HG02678 (cell line): ENCODE measurements at regions not wholly inside any gene's neighbourhood (a gene's known extent, or its start where the extent isn't known, plus 50 kb on each side); places are given as distances from the start of the nearest gene placed in this dataset.

Source experiments
- ATAC-seq: cut with Tn5 transposase; IDR thresholded peaks from one replicate; pipeline ENCODE4 v1.9.1; 2021; ENCODE audit warnings: mild to moderate bottlenecking, moderate library complexity; ENCODE audit not compliant: unreplicated experiment

GRCh38 chr6:147710890-147711289 lies 202.4 kb downstream of the SAMD5 start:
- ATAC-seq = no peak

- ATAC-seq = no peak
These were observed 203.0 kb downstream of the SAMD5 start for GRCh38 chr6:147711476-147711875.

GRCh38 chr6:147712841-147713240 lies 204.4 kb downstream of the SAMD5 start:
- ATAC-seq = no peak

GRCh38 chr6:147715035-147715434 lies 206.5 kb downstream of the SAMD5 start:
- ATAC-seq = no peak

- ATAC-seq = no peak
These were observed 207.9 kb downstream of the SAMD5 start for GRCh38 chr6:147716434-147716833.

GRCh38 chr6:147717991-147718390 lies 209.5 kb downstream of the SAMD5 start:
- no peak for ATAC-seq

GRCh38 chr6:147722158-147722557 lies 213.7 kb downstream of the SAMD5 start:
- ATAC-seq = no peak

GRCh38 chr6:147724454-147724853 lies 216.0 kb downstream of the SAMD5 start:
- ATAC-seq = no peak

- no peak for ATAC-seq
These were observed 217.9 kb downstream of the SAMD5 start for GRCh38 chr6:147726342-147726741.

GRCh38 chr6:147728903-147729302 lies 220.4 kb downstream of the SAMD5 start:
- ATAC-seq = no peak

- no peak for ATAC-seq
These were observed 225.2 kb downstream of the SAMD5 start for GRCh38 chr6:147733686-147734085.

- no peak for ATAC-seq
These were observed 225.7 kb downstream of the SAMD5 start for GRCh38 chr6:147734151-147734550.

GRCh38 chr6:147735924-147736323 lies 227.4 kb downstream of the SAMD5 start:
- no peak for ATAC-seq

GRCh38 chr6:147737115-147737514 lies 228.6 kb downstream of the SAMD5 start:
- no peak for ATAC-seq

GRCh38 chr6:147738099-147738498 lies 229.6 kb downstream of the SAMD5 start:
- ATAC-seq = no peak

- no peak for ATAC-seq
These were observed 230.1 kb downstream of the SAMD5 start for GRCh38 chr6:147738516-147739162.

- ATAC-seq = no peak
These were observed 231.8 kb downstream of the SAMD5 start for GRCh38 chr6:147740326-147740725.

- ATAC-seq = no peak
These were observed 232.4 kb downstream of the SAMD5 start for GRCh38 chr6:147740916-147741315.

GRCh38 chr6:147741389-147741788 lies 232.9 kb downstream of the SAMD5 start:
- ATAC-seq = no peak

- no peak for ATAC-seq
These were observed 233.9 kb downstream of the SAMD5 start for GRCh38 chr6:147742440-147742839.

GRCh38 chr6:147744012-147744411 lies 235.5 kb downstream of the SAMD5 start:
- ATAC-seq = no peak

- no peak for ATAC-seq
These were observed 240.8 kb downstream of the SAMD5 start for GRCh38 chr6:147749331-147749730.

GRCh38 chr6:147750413-147750812 lies 241.9 kb downstream of the SAMD5 start:
- ATAC-seq = no peak
